ENCODE measurements at regions not wholly inside any gene's neighbourhood (a gene's known extent, or its start where the extent isn't known, plus 50 kb on each side); places are given as distances from the start of the nearest gene placed in this dataset.

GRCh38 chr6:62942000-62942399, 269.3 kb upstream of the FKBP1C start:
- TF ChIP-seq CTCF (IDR thresholded peaks at IDR 0.05; ENCODE audit: low read length) (no peak), EZH2 (IDR thresholded peaks at IDR 0.05; ENCODE audit: borderline replicate concordance, low read length) (no peak)
